AG09309 (cell line): ENCODE measurements at regions not wholly inside any gene's neighbourhood (a gene's known extent, or its start where the extent isn't known, plus 50 kb on each side); places are given as distances from the start of the nearest gene placed in this dataset.

Source experiments
- DNase-seq: peaks from one replicate; pipeline ENCODE4 v3.0.0-alpha.2; 2010; ENCODE audit warnings: low read depth
- H3K4me3 ChIP-seq: 2 replicates; pipeline ENCODE4 v1.5.1; 2011; ENCODE audit warnings: mild to moderate bottlenecking, low read depth, low read length, moderate library complexity; ENCODE audit not compliant: control insufficient read depth
- TF ChIP-seq, protein P1 (sequence below): IDR thresholded peaks from 2 replicates; pipeline ENCODE4 v1.5.1; 2011; ENCODE audit warnings: mild to moderate bottlenecking, low read depth, low read length, inconsistent platforms; ENCODE audit not compliant: insufficient read depth, control insufficient read depth; ENCODE audit errors: missing control alignments

DNA sequence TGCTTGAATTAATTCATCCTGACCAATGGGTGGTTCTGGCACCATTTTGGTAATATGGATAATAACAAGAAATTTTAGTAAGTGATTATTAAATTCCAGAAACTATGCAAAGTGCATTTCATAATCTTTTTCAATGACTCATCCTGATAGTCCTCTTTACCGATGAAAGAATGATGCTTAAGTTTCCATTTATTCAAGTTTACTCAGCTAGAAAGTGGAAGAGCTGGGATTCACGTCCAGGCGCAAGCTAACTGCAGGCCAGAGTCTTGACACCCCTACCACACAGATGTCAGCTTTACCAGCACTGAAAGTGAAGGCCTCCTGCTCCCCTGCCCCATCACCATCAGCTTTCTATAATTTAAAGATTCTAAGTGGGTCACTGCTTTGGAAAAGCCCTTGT is 493.5 kb upstream of the WWC1 start:
- no peak for DNase-seq
- H3K4me3 ChIP-seq: no peak overlapping the region
- TF ChIP-seq, protein P1, sequence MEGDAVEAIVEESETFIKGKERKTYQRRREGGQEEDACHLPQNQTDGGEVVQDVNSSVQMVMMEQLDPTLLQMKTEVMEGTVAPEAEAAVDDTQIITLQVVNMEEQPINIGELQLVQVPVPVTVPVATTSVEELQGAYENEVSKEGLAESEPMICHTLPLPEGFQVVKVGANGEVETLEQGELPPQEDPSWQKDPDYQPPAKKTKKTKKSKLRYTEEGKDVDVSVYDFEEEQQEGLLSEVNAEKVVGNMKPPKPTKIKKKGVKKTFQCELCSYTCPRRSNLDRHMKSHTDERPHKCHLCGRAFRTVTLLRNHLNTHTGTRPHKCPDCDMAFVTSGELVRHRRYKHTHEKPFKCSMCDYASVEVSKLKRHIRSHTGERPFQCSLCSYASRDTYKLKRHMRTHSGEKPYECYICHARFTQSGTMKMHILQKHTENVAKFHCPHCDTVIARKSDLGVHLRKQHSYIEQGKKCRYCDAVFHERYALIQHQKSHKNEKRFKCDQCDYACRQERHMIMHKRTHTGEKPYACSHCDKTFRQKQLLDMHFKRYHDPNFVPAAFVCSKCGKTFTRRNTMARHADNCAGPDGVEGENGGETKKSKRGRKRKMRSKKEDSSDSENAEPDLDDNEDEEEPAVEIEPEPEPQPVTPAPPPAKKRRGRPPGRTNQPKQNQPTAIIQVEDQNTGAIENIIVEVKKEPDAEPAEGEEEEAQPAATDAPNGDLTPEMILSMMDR: no peak

DNA sequence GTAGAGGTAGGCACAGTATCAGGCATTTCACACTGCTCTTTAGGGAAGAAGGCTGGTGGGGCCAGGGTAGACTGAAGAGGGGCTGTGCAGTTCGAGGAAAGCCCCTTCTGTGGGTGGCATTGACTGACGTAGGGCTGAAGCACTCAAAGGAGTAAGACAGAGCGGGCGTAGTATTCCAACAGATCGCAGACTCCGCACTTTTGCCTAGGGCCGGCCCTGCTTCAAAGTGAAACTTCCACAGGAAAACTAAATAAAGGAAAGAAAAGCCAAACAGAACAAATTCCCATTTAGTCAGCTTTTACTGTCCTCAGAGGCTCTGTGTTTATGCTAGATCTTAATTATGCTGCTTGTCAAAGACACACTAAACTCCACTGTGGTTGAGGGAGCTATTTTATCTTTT is 493.0 kb upstream of the WWC1 start:
- H3K4me3 ChIP-seq: no peak overlapping the region
- no peak for DNase-seq
- TF ChIP-seq, protein P1: no peak

DNA sequence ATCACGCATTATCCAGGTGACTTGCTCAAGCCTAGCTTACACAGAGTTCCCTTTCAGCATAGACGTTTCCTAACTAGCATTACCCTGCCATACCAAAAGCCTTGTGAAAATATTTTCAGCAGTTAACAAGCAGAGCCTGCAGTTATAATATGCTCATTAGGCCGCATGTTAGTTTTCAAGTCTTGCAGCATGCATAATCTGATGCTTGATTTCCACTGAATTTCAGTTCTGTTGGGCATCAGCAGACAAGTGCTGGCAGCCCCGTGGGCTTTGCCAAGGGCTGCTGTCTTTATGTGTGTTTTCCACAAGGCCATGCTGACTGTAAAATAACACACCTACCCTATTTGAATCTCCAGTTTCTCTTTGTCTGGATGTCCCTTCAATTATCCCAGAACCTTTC is 491.0 kb upstream of the WWC1 start:
- no peak for DNase-seq
- H3K4me3 ChIP-seq: no peak overlapping the region
- TF ChIP-seq, protein P1: no peak

DNA sequence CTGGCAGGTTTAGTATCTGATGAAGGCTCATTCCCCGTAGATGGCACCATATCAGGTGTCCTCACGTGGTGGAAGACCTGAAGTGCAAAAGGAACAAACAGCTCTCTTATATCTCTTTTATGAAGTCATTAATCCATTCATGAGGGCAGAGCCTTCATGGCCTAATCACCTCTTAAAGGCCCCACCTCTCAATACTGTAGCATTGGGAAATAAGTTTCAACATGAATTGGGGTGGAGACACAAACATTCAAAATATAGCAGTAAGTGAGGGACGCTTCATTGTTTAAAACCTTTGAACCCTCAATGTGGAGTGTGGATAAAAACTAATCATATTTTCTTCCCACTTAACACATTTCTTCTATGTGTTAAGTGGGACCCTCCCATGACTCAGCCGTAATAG is 489.4 kb upstream of the WWC1 start:
- no peak for DNase-seq
- no peak overlapping the region for H3K4me3 ChIP-seq
- TF ChIP-seq, protein P1: no peak

DNA sequence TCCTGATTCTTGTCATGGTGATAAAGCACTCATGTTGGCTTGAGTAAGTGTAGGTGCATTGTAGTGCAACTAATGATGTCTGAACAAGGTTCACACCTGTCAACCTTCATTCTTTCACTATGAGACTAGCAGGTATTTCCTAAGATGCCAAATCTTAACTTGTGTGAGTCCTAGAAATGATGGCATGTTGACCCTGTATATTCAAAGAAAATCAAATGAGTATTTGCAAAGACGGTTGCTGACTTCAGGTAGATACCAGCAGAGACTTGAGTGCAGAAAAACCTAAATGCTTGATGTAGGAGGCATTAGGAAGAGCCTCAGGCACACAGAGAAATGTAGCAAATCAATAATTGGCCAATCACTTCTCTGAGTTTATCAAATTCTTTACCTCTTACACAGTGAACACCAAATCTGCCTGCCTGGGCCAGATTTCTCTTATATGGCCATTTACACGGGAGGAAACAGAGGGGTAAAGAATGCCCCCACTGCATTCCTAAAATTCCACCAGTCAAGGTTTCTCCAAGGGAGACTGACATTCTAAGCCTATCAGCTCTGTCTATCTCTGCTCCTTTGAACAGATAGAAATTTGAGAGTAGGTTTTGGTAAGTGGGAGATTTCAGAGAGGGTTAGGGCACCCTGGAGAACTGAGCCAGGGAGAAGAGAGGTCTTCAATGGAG is 488.6 kb upstream of the WWC1 start:
- no peak overlapping the region for H3K4me3 ChIP-seq
- no peak for DNase-seq
- TF ChIP-seq, protein P1: no peak

DNA sequence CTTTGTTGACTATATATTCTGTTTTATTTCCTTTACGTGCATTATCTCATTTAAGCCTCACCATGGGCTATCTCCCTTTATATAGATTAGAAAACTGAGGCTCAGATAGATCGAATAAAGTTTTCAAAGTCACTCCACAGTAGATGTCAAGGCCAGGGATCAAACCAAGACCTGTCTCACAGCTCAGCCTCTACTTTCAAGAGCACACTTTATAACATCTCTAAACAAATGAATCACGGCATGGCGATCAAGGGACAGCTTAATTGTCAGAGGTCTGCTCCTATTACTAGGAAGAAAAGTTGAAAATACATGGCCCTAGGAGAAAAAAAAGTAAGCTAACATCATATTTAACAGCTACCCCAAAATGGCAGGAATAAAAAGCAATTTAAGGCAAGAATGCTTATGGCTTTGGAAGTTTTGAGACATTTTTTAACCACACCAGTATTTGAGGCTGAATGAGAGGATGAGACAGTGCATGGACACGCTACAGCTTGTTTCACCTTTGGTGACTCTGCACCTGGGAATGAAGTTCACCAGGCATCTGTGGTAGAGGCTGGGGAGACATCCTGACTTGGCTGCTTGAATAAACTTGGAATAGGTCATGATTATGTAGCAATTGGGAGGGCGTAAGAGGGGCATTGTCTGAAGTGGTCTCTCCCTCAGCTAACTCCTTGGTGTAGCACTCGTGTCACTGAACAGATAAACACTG is 486.8 kb upstream of the WWC1 start:
- no peak for DNase-seq
- TF ChIP-seq, protein P1: no peak
- H3K4me3 ChIP-seq: no peak overlapping the region
